Peyer's patch (tissue), 4 donors: ENCODE measurements at regions not wholly inside any gene's neighbourhood (a gene's known extent, or its start where the extent isn't known, plus 50 kb on each side); places are given as distances from the start of the nearest gene placed in this dataset.

Experiments
- CTCF ChIP-seq, 6 experiments: fragments of 450-650 bp in 4 of 6; fragments of 200-600 bp in 2 of 6; sonication (generic) in 1 of 6; IDR thresholded peaks; one replicate each; pipeline ENCODE4 v1.5.1; 2017 to 2019; ENCODE audit warnings: antibody characterized with exemption in 6 of 6, mild to moderate bottlenecking in 3 of 6, moderate library complexity in 1 of 6
- POLR2A ChIP-seq, 2 donors: fragments of 450-650 bp; IDR thresholded peaks; one replicate each; pipeline ENCODE4 v1.5.1; 2017; ENCODE audit warnings: antibody characterized with exemption in 2 of 2, mild to moderate bottlenecking in 2 of 2, moderate library complexity in 2 of 2

GRCh38 chr15:95520511-95520910 is 810.0 kb upstream of the NR2F2 start:
- TF ChIP-seq CTCF (IDR thresholded peaks at IDR 0.05) (no peak), POLR2A (IDR thresholded peaks at IDR 0.05) (no peak)
